ENCODE measurements at regions not wholly inside any gene's neighbourhood (a gene's known extent, or its start where the extent isn't known, plus 50 kb on each side); places are given as distances from the start of the nearest gene placed in this dataset.
"Not testable (repeated sequence)": the region's sequence is repeated elsewhere in the genome, so short reads cannot be mapped to it uniquely, and the experiment has no call there.

GRCh38 chr1:112099979-112100378, 110.5 kb upstream of the KCND3 start:
- no peak for DNase-seq (ENCODE audit: low read depth in 2 of 2)

GRCh38 chr1:112105557-112105956, 116.1 kb upstream of the KCND3 start:
- DNase-seq (ENCODE audit: low read depth in 2 of 2) = no peak

GRCh38 chr1:112110031-112110430, 120.6 kb upstream of the KCND3 start:
- DNase-seq (ENCODE audit: low read depth in 2 of 2) = no peak

- no peak for DNase-seq (ENCODE audit: low read depth in 2 of 2)
Measured at GRCh38 chr1:112111734-112112133, 122.3 kb upstream of the KCND3 start.

- no peak for DNase-seq (ENCODE audit: low read depth in 2 of 2)
Measured at GRCh38 chr1:112114540-112114939, 125.1 kb upstream of the KCND3 start.

GRCh38 chr1:112126598-112126997, 137.1 kb upstream of the KCND3 start:
- no peak for DNase-seq (ENCODE audit: low read depth in 2 of 2)

GRCh38 chr1:112127606-112128005, 138.1 kb upstream of the KCND3 start:
- DNase-seq (ENCODE audit: low read depth in 2 of 2) = not testable (repeated sequence)

- no peak for DNase-seq (ENCODE audit: low read depth in 2 of 2)
Measured at GRCh38 chr1:112133487-112133886, 144.0 kb upstream of the KCND3 start.

- no peak for DNase-seq (ENCODE audit: low read depth in 2 of 2)
Measured at GRCh38 chr1:112140743-112141142, 151.3 kb upstream of the KCND3 start.

GRCh38 chr1:112141301-112141700, 151.8 kb upstream of the KCND3 start:
- DNase-seq (ENCODE audit: low read depth in 2 of 2) = no peak

- no peak for DNase-seq (ENCODE audit: low read depth in 2 of 2)
Measured at GRCh38 chr1:112141923-112142322, 152.5 kb upstream of the KCND3 start.

GRCh38 chr1:112143871-112144441, 154.5 kb upstream of the KCND3 start:
- no peak for DNase-seq (ENCODE audit: low read depth in 2 of 2)

GRCh38 chr1:112144733-112145426, 155.4 kb upstream of the KCND3 start:
- DNase-seq (ENCODE audit: low read depth in 2 of 2) = no peak

GRCh38 chr1:112146201-112146715, 156.8 kb upstream of the KCND3 start:
- DNase-seq (ENCODE audit: low read depth in 2 of 2) = no peak

GRCh38 chr1:112160214-112160613, 170.7 kb upstream of the KCND3 start:
- DNase-seq (ENCODE audit: low read depth in 2 of 2) = not testable (repeated sequence)

- no peak for DNase-seq (ENCODE audit: low read depth in 2 of 2)
Measured at GRCh38 chr1:112165375-112165774, 175.9 kb upstream of the KCND3 start.

GRCh38 chr1:112169517-112169916, 180.0 kb upstream of the KCND3 start:
- DNase-seq (ENCODE audit: low read depth in 2 of 2) = no peak

GRCh38 chr1:112172294-112172882, 182.9 kb upstream of the KCND3 start:
- no peak for DNase-seq (ENCODE audit: low read depth in 2 of 2)

- DNase-seq (ENCODE audit: low read depth in 2 of 2) = no peak
Measured at GRCh38 chr1:112177314-112177713, 187.8 kb upstream of the KCND3 start.

GRCh38 chr1:112188611-112189010, 199.1 kb upstream of the KCND3 start:
- no peak for DNase-seq (ENCODE audit: low read depth in 2 of 2)

- no peak for DNase-seq (ENCODE audit: low read depth in 2 of 2)
Measured at GRCh38 chr1:112196008-112196588, 199.9 kb upstream of the CTTNBP2NL start.

GRCh38 chr1:112196731-112197130, 199.3 kb upstream of the CTTNBP2NL start:
- no peak for DNase-seq (ENCODE audit: low read depth in 2 of 2)

GRCh38 chr1:112209493-112209892, 186.5 kb upstream of the CTTNBP2NL start:
- DNase-seq (ENCODE audit: low read depth in 2 of 2) = no peak
